Embryonic facial prominence (tissue), 1 donor: ENCODE measurements at regions not wholly inside any gene's neighbourhood (a gene's known extent, or its start where the extent isn't known, plus 50 kb on each side); places are given as distances from the start of the nearest gene placed in this dataset.

ENCODE experiments used
- DNase-seq: peaks from one replicate; pipeline ENCODE4 v3.0.0-alpha.2; 2016; ENCODE audit errors: extremely low spot score

DNA sequence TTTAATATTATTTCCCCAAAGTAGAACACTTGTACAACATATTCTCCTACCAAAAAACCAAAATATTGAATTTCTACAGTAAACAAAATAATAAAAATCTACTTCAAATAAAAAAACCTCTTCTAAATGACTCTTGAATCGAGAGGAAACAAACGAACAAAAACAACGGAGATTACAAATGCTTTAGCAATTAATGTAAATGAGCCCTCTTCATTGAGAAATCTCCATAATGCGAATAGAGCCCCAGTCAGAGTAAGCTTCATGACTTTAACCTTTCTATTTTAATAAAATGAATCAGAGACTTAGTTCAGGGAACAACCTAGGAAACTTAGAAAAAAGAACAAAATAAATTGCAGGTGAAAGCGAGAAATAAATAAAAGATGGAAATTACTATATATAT, 129.3 kb upstream of the SEMA6A start:
- DNase-seq = no peak

DNA sequence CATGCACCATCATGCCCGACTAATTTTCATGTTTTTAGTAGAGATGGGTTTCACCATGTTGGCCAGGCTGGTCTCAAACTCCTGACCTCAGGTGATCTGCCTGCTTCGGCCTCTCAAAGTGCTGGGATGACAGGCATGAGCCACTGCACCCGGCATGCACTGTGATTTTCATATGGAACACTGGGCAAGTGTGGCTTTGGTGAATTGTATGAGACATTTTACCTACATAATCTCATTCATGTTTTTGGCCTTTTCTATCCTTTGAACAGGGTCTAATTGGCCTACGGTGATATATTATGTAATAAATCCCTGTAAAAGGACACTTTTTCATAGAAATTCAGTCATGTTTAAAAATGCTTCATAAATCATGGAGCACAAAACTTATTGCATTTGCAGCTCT, 128.7 kb upstream of the SEMA6A start:
- no peak for DNase-seq

DNA sequence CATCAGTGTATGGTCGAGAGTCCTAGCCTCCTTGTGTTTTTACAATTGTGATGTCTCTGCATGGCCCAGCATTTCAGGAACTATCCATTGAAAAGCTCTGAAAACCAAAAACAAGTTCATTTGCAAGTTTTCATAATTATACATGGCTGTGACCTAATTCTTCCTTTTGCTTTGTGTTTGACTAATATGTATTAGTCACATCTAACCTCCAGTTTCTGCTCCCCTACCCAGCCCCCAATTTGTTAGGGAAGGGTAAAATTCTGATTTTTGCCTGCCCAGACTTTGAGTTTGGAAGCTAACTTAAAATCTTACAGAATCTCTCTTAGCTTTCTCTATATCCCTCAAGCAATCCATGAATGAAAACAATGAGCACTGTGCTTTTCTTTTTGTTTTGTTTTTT, 128.2 kb upstream of the SEMA6A start:
- no peak for DNase-seq

DNA sequence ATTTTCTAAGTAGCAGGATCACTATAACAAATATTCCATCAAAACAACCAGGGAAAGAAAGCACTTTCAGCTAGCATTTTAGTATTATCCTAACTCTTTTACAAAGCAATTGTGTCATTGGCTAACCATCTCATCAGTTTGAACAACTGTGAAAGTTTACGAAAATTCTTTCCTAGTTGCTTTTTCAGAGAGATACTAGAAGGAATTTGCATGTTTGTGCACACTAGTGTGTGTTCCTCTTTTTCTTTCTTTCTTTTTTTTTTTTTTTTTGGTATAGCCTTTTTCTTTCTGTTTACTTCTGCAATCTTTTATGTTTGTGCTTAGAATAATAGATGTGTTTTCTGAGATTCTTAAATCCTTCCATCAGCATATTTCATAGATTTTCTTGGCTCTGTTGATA, 124.7 kb upstream of the SEMA6A start:
- no peak for DNase-seq

DNA sequence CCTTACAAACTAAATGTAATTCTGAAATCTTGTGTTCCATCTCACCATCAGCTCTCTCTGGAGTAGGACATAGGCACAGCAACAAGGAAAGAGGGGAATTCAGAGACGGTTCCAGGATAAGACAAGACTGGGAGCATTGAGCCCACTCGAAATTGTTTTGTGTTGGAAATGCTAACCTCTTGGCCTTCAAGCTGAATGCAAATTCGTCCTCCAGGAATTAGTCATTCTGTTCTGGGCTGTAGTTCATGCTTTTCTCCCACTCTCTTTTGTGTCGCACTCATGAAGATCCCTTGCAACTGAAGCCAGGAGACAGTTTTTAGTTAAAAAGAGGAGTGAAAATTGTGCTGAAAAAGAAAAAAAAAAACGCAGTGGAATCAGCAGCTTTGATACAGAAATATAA, 121.7 kb upstream of the SEMA6A start:
- no peak for DNase-seq

DNA sequence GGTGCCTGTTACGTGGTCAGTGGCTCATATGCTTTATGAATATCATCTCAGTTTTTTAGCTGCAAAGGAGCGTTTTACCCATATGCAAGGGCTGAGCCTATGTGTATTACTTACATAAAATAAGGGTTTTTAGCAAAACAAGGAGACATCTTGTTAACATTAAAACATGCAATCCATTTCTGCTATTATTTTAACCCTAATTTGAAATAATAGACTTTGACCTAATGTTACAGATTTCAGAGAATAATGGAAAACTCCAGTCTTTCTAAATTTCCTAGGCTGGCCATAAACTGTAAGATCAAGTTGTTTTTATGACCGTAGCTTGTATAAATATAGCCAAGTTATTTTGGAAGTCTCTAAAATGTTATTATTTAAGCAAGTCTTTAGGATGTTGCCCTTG, 121.1 kb upstream of the SEMA6A start:
- DNase-seq = no peak

DNA sequence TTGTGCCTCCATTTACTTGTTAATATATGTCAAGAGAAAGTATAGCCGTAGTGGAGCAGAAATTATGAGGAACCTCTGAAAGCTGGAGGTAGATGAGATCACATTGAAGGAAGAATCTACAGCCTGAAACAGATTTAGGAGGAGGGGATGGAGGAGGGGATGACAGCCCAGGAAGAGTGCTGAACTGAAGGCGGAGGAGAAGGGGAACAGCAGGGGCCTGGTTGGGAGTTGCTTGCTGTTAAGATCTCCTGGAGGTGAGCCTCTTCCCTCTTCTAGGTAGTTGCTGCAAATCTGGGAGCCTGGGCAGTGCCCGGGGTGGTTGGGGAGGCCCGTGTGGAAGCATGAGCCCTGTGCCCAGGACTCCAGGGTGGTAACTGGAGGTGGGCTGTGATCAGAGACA, 111.8 kb upstream of the SEMA6A start:
- no peak for DNase-seq

DNA sequence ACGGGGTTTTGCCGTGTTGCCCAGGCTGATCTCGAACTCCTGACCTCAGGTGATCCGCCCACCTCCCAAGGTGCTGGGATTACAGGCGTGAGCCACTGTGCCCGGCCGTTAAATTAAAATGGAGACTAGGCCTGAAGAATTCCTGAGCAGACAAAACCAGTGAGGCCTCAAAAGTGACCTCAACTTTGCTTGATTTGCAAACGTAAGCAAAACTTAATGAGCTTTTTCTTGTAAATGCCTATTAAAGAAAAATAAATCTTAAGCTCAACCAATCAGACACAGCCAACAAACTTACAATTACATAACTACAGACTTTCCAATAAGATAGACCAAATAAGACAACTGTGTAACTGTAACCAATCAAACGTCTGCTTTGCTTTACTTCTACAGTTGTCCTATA, 111.3 kb upstream of the SEMA6A start:
- DNase-seq = no peak

DNA sequence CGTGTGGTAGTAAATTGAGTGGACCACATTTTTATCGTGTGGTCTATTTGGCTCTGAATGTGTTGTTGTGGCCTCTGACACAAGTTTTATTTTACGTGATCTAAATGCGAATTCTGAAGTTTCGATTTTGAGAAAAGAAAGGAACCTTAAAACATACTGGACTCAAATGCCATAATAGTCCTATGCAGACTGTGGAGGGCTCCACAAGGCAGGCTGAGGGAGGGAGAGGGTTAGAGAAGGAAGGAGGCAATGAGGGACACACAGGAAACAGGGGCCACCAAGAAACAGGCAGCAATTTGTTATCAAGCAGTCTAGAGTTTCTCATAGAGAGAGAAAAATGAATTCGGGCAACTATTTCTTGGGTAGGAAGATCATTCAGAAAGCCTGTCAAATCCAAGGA, 110.4 kb upstream of the SEMA6A start:
- no peak for DNase-seq

DNA sequence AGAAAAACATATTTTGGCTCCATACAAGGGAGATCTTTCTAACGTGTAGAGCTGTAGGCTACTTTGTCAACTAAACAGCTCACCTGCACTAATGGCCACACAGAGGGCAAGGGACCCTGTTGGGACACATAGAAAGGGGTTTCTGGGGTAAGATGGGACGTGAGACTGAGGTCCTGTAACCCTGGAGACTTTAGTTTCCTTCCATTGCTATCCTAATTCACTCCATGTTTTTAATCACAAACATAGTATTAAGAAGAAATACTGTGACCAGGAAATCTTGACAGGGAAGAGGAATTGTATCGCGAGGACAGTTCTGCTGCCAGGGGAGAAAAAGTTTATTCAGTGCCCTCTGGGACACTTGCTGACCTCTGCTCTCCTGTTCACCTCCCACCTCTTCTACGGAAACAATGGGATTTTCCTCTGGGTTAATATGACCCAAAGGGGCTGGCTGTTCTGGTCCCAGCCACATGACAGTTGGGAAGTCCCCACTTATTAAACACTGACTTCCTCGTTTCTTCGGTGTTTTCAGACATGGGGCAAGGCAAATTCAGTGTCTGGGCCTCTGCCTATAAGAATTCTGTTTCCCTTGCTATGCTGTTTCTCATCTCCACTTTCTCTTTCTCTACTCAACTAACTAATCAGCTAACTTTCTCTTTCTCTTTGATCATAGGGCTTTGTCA, 106.9 kb upstream of the SEMA6A start:
- DNase-seq = no peak

DNA sequence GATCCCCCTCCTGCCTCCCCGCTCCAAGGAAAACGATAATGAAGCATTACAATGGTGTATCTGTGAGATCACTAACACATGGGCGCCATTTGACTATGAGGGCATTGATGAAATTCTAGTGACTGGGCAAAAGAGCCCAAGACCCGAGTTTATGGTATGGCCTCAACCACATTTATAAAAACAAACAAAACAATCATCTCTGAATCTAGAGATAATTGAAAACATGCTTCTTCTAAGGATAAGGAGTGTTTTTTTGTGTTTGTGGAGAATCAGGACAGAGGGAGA, 100.9 kb upstream of the SEMA6A start:
- DNase-seq = peak; percentile 43

DNA sequence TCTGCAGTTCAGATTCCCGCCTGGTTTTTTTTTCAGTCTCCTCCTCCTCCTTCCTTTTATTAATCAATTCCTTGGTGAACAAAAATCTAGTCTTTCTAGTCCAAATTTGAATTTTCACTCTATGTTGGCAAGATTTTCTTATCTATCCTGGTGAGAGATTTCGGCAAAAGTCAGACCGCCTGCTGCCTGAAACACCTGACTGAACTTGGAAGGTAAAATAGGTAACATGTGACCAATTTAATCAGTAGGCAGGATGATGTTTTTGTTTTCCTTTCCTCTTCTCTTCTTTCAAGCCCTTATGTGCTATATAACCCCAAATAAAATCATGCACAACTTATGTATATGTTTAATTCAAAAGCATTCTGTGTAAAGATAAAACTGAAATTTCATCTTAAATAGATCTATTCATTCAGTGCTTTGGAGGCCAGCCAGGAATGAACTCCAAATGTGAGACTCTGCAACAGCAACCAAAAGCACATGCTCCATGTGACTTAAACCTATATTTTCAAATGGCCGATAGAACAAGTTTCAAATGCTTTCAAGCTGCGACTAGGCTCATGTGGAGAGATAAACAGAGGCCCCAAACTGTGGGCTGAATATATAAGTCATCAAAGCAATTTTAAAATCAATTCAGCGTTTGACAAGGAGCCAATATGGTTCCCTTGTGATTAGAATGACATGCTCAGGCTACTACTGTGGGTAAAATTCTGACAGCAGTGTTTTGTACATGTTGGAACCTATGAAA, 100.4 kb upstream of the SEMA6A start:
- peak; percentile 27 for DNase-seq

DNA sequence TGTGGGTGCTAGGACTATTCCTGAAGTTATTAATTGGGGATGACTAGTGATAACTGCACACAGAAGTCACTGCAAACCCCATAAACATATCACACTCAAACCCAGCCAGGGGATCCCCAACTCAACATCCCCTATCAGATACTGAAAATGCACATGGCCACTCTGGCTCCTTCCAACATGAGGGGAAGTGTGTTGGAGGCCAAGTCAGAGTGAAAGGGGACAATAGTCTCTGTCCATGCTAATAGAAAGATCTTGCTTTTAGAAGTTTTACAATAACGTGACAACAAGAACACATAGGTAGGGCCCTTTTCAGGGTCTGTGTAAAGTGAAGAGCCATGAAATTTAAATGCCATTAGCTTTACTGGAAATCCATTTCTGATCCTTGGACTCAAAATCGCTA, 98.8 kb upstream of the SEMA6A start:
- DNase-seq = no peak

DNA sequence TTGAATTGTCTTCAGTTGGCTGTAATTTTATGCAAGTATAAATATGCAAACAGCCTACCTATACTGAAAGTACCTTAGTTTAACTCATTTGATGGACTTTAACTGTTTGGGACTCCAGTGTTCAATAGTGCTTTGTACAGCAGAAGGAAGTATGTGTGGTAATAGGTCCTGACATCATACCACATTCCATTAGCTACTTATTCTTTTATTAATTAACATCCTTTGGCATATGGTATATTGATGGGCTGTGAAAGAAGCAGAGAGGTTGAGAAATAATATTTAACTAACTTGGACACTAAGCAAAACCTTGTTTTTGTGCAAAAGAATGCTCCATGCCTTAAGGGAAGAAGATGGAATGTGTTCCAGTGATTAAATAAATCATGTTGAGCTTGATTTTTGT, 97.6 kb upstream of the SEMA6A start:
- DNase-seq = no peak

DNA sequence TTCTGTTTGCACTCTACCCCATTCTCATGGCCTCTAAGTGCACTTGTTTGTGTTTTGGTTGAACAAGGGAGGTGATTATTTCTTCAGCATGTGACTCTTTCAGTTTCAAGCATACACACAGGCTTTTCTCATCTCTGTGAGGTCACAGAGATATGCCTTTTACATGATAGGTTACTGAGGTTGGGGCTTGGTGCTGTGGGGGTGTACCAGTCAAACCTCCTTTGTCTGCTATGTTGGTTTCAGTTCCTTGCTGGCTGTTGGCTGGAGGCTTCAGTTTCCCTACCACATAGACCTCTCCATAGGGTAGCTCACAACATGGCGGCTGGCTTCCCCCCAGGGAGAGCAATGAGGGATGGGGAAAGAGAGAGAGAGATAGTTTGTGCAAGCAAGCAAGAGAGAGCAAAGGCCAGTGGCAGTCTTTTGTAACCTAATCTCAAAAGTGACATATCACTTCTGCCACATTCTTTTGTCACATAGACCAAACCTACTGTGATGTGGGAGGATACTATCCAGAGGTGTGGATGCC, 96.7 kb upstream of the SEMA6A start:
- no peak for DNase-seq

DNA sequence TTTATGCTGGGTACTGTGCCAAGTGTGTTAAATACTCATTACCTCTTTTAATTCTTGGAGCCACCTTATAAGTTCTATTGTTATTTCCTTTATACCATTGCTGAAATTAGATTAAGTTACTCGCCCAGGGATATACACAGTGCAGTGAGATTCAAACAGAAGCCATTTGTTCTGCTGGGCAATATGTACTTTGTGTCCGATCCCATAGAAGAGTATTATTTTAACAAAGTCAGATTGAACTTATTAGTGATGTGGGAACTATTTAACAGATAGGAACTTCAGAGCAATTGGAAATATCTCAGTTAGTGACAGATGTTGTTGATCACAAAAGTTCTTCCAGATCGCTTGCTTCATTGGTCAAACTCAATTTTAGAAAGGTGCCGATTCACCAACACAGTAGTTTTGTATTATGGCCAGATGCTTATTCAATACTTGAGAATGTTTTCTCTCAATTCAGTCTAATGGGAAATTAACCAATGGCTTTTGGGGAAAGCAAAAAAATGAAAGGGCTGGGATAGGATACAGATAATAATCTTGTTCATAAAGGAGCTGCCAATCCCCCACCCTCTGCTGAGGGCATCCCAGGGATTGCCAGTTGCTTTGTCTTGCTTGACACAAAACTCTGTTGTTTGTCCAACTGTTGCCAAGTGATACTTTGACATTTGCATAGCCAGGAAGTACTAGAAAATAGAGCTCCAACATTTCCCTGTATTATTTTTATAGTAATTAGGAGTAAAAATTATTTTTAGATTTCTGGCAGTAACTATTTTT, 94.8 kb upstream of the SEMA6A start:
- no peak for DNase-seq

DNA sequence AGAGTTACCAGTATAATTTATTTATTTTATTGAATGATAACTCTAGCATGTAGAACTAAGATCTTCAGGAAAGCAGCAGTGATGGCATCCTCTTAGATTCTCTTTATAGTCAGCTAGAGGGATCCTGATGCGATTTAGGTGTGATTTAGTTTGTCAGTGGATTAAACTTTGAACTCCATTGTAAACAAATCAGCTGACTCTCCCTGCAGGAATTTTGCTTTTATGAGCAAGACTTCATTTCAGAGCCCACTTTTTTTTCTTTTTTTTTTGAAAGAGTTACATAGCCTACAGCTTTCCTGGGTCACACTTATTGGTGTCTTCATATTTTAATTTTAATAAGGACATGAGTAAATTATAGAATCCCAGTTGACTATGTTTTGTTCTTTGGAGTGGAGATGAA, 93.8 kb upstream of the SEMA6A start:
- DNase-seq = no peak

DNA sequence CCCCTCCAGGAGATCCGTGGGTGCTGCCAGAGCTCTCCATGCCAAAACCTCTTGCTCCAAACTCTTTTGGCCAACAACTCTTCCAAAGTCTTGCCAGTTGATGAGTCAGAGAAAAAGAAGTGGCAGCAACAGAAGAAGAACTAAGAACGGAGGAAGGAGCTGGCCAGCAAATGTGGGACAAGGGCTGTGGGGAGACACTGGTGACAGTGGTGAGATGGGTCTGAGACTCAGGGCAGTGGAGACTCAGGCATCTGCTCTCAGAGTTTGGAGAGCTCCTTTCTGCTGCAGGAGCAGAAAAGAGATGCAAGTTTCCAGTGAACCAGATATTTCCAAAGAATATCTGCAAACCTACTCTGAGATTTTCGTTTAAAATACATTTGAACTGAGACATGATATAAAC, 92.3 kb upstream of the SEMA6A start:
- DNase-seq = no peak

DNA sequence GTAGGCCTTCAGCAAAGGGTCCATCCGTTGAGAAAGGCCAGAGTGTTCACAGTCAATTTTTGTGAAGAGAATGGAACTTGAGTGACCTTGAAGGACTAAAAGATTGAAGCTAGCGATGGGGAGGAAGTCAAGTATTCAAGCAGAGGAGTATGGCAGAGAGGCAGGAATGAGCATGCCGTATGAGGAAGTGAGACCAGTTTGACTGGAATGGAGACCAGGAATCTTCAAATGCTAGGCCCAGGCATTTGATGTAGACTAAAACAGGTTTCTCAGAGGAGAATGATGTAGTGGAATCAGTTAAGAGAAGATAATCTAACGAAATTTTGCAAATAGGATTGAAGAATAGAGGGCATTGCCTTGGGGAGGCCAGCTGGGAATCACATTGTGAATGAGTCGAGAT, 90.4 kb upstream of the SEMA6A start:
- no peak for DNase-seq

DNA sequence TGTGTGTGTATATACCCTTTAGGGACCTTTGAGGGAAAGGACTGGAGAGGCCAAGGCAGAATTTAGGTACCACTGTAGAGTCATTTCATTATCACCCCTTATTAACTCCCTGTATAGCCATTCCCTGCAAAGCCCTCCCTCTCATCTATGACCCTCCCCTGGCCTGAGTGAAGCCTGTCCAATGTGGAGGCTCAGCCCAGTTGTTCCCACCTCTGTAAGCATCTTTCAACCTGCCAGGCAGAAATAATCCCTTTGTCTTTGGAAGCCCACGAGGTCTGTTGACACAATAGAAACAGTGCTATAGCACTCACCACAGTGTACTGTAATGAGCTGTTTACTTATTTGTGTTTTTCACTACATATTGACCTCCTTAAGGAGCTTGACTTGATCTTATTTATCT, 88.5 kb upstream of the SEMA6A start:
- DNase-seq = no peak

DNA sequence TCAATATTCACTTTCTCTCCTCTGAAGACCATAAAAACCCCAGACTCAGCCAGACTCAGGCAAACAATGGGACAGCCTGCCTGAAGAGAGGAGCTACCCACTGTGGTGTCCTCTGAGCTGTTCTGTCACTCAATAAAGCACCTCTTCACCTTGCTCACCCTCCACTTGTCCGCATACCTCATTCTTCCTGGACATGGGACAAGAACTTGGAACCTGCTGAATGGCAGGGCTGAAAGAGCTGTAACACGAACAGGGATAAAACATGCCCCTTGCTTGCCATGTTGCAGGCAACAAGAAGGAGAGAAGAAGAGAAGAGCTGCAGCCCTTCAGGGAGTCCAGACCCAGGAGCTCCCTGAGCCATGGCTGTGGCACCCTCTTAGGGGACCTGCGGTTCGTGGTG, 86.8 kb upstream of the SEMA6A start:
- no peak for DNase-seq

DNA sequence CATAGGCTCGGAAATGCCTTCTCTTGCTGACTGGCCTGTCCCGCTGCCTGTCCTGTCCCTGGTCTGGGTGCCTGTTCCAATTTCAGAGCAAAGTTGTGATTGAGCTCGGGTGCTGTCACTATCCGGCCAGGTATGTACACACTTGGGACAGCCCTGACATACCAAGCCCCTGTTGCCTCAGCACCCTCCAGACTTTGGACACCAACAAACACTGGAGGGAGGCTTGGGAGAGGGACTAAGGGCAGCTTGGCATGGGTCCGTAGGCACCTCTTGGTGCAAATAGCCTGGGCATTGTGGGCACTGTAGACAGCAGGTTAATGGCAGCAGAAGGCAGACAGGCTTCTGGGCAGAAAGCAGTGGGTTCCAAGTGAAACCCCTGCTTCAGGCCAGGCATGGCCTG, 86.3 kb upstream of the SEMA6A start:
- no peak for DNase-seq

DNA sequence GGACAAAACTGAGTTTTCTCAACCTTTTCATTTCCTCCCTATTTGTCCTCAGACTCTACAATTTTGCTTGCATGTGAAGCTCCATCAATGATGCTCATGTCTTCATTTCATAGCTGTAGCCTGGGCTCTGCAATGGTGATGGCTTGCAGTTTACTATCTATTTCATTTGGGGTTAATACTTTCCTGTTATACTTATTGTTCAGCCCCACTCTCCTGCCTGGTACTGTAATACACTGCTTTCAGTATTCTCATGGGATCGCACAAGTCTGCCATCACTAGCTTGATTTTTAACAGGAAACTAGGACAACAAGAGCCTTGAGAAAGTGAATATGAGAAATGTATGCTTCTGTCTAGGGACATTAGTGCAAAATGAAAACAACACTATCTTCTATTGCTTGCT, 84.2 kb upstream of the SEMA6A start:
- DNase-seq = no peak
